Glomerular endothelial cell (primary cell): ENCODE measurements at regions not wholly inside any gene's neighbourhood (a gene's known extent, or its start where the extent isn't known, plus 50 kb on each side); places are given as distances from the start of the nearest gene placed in this dataset.
"Not testable (repeated sequence)": the region's sequence is repeated elsewhere in the genome, so short reads cannot be mapped to it uniquely, and the experiment has no call there.

Source experiments
- DNase-seq: peaks from one replicate; pipeline ENCODE4 v3.0.0-alpha.2; 2011; ENCODE audit warnings: low read depth, low spot score; ENCODE audit errors: extremely low read depth

GRCh38 chr10:34058845-34059614 is 724.6 kb upstream of the NRP1 start:
- DNase-seq, result no peak

DNA sequence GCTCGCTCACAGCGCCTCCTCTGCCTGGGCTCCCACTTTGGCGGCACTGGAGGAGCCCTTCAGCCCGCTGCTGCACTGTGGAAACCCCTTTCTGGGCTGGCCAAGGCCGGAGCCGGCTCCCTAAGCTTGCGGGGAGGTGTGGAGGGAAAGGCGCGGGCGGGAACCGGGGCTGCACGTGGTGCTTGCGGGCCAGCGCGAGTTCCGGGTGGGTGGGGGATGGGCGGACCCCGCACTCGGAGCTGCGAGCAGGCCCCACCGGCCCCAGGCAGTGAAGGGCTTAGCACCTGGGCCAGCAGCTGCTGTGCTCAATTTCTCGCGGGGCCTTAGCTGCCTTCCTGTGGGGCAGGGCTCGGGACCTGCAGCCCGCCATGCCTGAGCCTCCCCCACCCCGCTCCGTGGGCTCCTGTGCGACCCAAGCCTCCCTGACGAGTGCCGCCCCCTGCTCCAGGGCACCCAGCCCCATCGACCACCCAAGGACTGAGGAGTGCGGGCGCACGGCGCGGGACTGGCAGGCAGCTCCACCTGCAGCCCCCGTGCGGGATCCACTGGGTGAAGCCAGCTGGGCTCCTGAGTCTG is 721.0 kb upstream of the NRP1 start:
- not testable (repeated sequence) for DNase-seq

- no peak for DNase-seq
Observed at GRCh38 chr10:34049887-34050286, 715.4 kb upstream of the NRP1 start.

DNA sequence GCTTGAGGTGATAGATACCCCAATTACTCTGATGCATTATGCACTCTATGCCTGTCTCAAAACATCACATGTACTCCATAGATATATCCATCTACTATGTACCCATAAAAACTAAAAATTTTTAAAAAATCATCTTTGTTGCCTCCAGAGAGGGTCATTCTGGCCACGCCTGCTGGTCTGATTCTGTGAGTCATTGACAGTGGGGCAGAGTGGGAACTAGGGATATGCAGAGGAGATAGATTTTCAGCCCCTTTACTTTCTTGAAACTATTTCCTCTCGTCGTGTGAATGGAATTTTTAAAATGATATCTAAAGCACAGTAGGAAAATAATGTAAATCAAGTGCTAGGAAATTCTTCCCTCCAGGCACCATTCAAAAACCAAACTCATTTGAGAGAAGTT is 715.0 kb upstream of the NRP1 start:
- no peak for DNase-seq

- no peak for DNase-seq
Observed at GRCh38 chr10:34047389-34047788, 712.9 kb upstream of the NRP1 start.

- no peak for DNase-seq
Observed at GRCh38 chr10:34046506-34047034, 712.1 kb upstream of the NRP1 start.

GRCh38 chr10:34045571-34046190 is 711.2 kb upstream of the NRP1 start:
- DNase-seq, result no peak

DNA sequence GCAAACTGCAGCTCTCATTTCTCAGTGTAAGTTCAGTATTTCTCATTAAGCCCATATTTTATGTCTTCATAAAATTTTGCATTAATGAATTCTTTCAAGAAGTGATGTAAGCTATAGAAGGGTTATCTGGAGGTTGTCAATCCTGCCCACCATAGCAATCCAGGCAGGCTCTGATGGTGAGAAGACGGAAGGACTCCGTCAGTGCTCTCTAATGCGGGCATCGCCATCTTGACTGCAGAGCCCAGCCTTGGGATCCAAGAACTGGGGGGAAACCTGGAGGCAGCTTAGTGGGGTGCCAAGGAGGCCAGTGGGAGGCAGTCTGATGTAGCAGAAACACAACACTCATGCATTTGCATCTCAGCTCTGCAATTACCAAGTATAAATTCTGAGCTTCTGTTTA is 707.4 kb upstream of the NRP1 start:
- no peak for DNase-seq

DNA sequence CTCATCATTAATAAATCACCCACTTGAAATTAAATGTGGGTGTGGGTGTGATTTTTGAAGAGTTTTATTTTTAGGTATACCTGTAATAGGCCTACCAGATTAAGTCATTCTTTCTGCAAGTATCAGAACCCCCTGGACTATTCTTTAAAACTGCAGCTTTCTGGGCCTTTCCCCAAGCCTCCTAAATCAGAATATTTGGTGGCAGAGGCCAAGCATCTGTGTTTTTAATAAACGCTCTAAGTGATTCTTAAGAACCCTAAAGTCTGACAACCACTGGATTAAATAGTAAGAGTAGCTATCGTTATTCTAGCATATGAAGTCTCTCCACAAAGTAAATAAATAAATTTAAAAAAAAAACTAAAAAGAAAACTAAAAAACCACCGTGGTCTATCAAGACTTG is 703.0 kb upstream of the NRP1 start:
- DNase-seq, result no peak

DNA sequence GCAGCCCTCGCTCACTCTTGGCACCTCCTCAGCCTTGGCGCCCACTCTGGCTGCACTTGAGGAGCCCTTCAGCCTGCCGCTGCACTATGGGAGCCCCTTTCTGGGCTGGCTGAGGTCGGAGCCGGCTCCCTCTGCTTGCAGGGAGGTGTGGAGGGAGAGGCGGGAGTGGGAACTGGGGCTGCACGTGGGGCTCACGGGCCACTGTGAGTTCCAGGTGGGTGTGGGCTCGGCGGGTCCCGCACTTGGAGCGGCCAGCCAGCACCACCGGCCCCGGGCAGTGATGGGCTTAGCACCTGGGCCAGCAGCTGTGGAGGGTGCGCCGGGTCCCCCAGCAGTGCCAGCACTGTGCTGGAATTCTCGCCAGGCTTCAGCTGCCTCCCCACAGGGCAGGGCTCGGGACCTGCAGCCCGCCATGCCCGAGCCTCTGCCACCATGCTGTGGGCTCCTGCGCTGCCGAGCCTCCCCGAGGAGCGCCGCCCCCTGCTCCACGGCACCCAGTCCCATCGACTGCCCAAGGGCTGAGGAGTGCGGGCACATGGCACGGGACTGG is 700.8 kb upstream of the NRP1 start:
- not testable (repeated sequence) for DNase-seq

DNA sequence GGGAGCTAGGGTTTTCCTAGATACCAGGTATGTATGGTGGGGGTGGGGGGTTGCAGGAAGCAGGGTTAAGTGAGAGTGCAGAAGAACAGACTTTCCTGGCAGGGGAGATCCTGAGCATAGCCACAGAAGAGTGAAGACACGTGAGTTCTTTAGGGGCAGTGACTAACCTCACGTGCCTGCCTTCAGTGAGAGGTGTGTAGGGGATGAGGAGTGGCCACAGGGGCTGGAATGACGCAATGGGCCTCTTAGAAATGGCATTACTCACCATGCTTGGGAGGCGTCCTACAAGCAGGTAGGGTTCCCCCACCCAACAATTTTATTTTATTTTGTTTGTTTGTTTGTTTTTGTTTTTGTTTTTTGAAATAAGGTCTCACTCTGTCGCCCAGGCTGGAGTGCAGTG is 698.6 kb upstream of the NRP1 start:
- DNase-seq, result no peak

- DNase-seq, result no peak
Observed at GRCh38 chr10:34032564-34032963, 698.1 kb upstream of the NRP1 start.

- DNase-seq, result no peak
Observed at GRCh38 chr10:34031400-34031799, 696.9 kb upstream of the NRP1 start.

- no peak for DNase-seq
Observed at GRCh38 chr10:34029455-34029854, 695.0 kb upstream of the NRP1 start.

GRCh38 chr10:34028936-34029335 is 694.5 kb upstream of the NRP1 start:
- no peak for DNase-seq

GRCh38 chr10:34024693-34025425 is 690.4 kb upstream of the NRP1 start:
- no peak for DNase-seq

DNA sequence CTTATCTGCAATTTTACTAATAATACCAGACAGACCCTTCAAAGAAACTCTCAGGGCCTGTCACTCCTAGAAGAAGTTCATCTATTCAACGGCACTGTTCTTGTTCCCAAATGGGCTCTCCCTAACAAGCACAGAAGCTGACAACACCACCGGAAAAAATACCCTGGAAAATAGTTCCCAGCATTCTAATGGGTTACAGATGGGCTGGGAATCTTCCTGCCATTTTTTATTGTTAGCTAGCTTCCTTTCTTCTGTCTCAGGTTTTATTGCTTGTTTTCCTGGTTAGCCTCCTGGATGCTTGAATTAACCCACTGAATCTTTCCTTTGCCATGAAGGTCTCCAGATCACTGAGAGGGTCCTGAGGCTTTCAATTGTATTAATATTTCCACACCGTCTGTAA is 689.8 kb upstream of the NRP1 start:
- no peak for DNase-seq

DNA sequence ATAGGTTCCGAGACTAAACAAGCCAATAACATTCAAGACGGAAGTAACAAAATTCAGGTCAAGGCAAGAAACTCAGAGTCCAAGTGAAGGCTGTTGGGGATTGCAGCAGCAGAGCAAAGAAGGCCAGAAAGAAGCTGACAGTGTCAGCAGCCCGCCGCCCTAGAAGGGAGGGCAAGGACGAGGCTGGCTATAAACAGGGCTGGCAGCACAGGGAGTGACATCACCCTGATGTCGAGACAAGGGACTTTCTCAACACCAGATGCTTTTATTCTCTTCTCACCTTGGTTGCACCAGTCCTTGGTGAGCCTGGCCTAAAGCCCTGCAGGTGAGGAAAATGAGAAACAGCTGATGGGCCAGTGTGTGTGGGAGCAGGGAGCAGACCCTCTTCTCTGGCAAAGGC is 687.7 kb upstream of the NRP1 start:
- DNase-seq, result no peak

- no peak for DNase-seq
Observed at GRCh38 chr10:34018784-34019183, 684.3 kb upstream of the NRP1 start.

DNA sequence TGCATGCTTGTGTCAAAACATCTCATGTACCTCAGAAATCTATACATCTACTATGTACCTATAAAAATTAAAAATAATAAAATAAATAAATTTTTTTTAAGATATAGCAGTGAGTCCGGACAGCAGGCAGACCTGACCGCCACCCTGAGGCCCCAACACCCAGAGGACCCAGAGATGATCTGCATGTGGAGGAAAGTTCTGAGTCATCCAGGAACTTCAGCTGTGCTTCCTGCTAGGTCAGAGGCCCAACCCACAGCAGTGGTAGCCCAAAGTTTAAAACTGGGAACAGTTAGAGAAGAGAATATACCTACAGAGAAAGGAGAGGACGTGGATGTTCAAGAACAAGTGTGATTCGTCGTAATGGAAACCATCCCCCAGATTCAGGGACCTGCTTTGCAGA is 683.7 kb upstream of the NRP1 start:
- DNase-seq, result no peak

- no peak for DNase-seq
Observed at GRCh38 chr10:34017281-34017680, 682.8 kb upstream of the NRP1 start.
